Activated naive CD8-positive, alpha-beta T cell treated with anti-CD3 and anti-CD28 coated beads, Interleukin-2, amount 50 U/mL, for 24 hours (primary cell): ENCODE measurements at regions not wholly inside any gene's neighbourhood (a gene's known extent, or its start where the extent isn't known, plus 50 kb on each side); places are given as distances from the start of the nearest gene placed in this dataset.

Experiments
- ATAC-seq: fragments of 150-1000 bp; cut with Tn5 transposase; one replicate; pipeline ENCODE4 v1.10.0; 2021
- DNase-seq: peaks from one replicate; pipeline ENCODE4 v3.0.0; 2021
- H3K27ac Mint-ChIP-seq: one replicate; pipeline ENCODE4 v1.8.0; 2021; ENCODE audit warnings: mild to moderate bottlenecking, mixed read lengths
- H3K27me3 Mint-ChIP-seq: one replicate; pipeline ENCODE4 v1.8.0; 2021; ENCODE audit warnings: mixed read lengths
- H3K36me3 Mint-ChIP-seq: one replicate; pipeline ENCODE4 v1.8.0; 2021; ENCODE audit warnings: low read depth, mixed read lengths
- H3K4me1 Mint-ChIP-seq: one replicate; pipeline ENCODE4 v1.8.0; 2021; ENCODE audit warnings: mixed read lengths
- H3K4me3 Mint-ChIP-seq: one replicate; pipeline ENCODE4 v1.8.0; 2021; ENCODE audit warnings: mild to moderate bottlenecking, moderate library complexity, mixed read lengths
- H3K9me3 Mint-ChIP-seq: one replicate; pipeline ENCODE4 v1.8.0; 2021; ENCODE audit warnings: mixed read lengths

- H3K4me1 Mint-ChIP-seq, result no peaks in the 10 kb centered on the region
- ATAC-seq, result no peak
Observed at GRCh38 chr10:131685007-131685406, 215.8 kb upstream of the PPP2R2D start.

GRCh38 chr10:131685576-131685975 lies 215.2 kb upstream of the PPP2R2D start:
- no peak overlapping the region for H3K27ac Mint-ChIP-seq
- ATAC-seq, result no peak
- H3K4me1 Mint-ChIP-seq, result no peaks in the 10 kb centered on the region
- H3K4me3 Mint-ChIP-seq, result no peak overlapping the region
- H3K36me3 Mint-ChIP-seq, result no peaks in the 10 kb centered on the region
- peaks cover 4% of the 10 kb centered on the region for H3K27me3 Mint-ChIP-seq
- no peaks in the 10 kb centered on the region for H3K9me3 Mint-ChIP-seq
- DNase-seq, result no peak

More at GRCh38 chr10:131685007-131685406, 215.8 kb upstream of the PPP2R2D start:
- Mint-ChIP-seq H3K4me3 (no peak overlapping the region), H3K9me3 (no peaks in the 10 kb centered on the region), H3K27ac (no peak overlapping the region), H3K27me3 (no peaks in the 10 kb centered on the region), H3K36me3 (no peaks in the 10 kb centered on the region)
- no peak for DNase-seq

GRCh38 chr10:131686781-131687420 lies 213.9 kb upstream of the PPP2R2D start:
- H3K4me1 Mint-ChIP-seq, result no peaks in the 10 kb centered on the region

GRCh38 chr10:131688304-131688703 lies 212.5 kb upstream of the PPP2R2D start:
- H3K4me1 Mint-ChIP-seq, result no peaks in the 10 kb centered on the region
- DNase-seq, result no peak
- no peaks in the 10 kb centered on the region for H3K9me3 Mint-ChIP-seq
- no peak for ATAC-seq
- no peak overlapping the region for H3K27ac Mint-ChIP-seq
- H3K36me3 Mint-ChIP-seq, result no peaks in the 10 kb centered on the region
- H3K4me3 Mint-ChIP-seq, result no peak overlapping the region
- H3K27me3 Mint-ChIP-seq, result peaks cover 7% of the 10 kb centered on the region

More at GRCh38 chr10:131686781-131687420, 213.9 kb upstream of the PPP2R2D start:
- Mint-ChIP-seq H3K36me3 (no peaks in the 10 kb centered on the region), H3K9me3 (no peaks in the 10 kb centered on the region), H3K27ac (no peak overlapping the region), H3K27me3 (peaks cover 5% of the 10 kb centered on the region), H3K4me3 (no peak overlapping the region)
- DNase-seq (no peak), ATAC-seq (no peak)

GRCh38 chr10:131689016-131689415 lies 211.8 kb upstream of the PPP2R2D start:
- H3K4me3 Mint-ChIP-seq, result no peak overlapping the region
- DNase-seq, result no peak
- H3K36me3 Mint-ChIP-seq, result no peaks in the 10 kb centered on the region
- H3K4me1 Mint-ChIP-seq, result no peaks in the 10 kb centered on the region
- H3K9me3 Mint-ChIP-seq, result no peaks in the 10 kb centered on the region
- peaks cover 7% of the 10 kb centered on the region for H3K27me3 Mint-ChIP-seq
- no peak overlapping the region for H3K27ac Mint-ChIP-seq
- ATAC-seq, result no peak

GRCh38 chr10:131689486-131689885 lies 211.3 kb upstream of the PPP2R2D start:
- ATAC-seq, result peak; percentile 13
- Mint-ChIP-seq H3K4me3 (no peak overlapping the region), H3K27me3 (peaks cover 7% of the 10 kb centered on the region), H3K36me3 (no peaks in the 10 kb centered on the region), H3K27ac (no peak overlapping the region), H3K4me1 (no peaks in the 10 kb centered on the region), H3K9me3 (no peaks in the 10 kb centered on the region)
- DNase-seq, result no peak

- peaks cover 7% of the 10 kb centered on the region for H3K27me3 Mint-ChIP-seq
- H3K4me1 Mint-ChIP-seq, result no peaks in the 10 kb centered on the region
- no peaks in the 10 kb centered on the region for H3K9me3 Mint-ChIP-seq
- H3K36me3 Mint-ChIP-seq, result no peaks in the 10 kb centered on the region
- DNase-seq (no peak), ATAC-seq (no peak)
- H3K4me3 Mint-ChIP-seq, result no peak overlapping the region
- H3K27ac Mint-ChIP-seq, result no peak overlapping the region
Observed at GRCh38 chr10:131689954-131690757, 210.7 kb upstream of the PPP2R2D start.

- DNase-seq (no peak), ATAC-seq (no peak)
- no peaks in the 10 kb centered on the region for H3K36me3 Mint-ChIP-seq
- no peaks in the 10 kb centered on the region for H3K4me1 Mint-ChIP-seq
- no peak overlapping the region for H3K4me3 Mint-ChIP-seq
- H3K9me3 Mint-ChIP-seq, result no peaks in the 10 kb centered on the region
- H3K27me3 Mint-ChIP-seq, result peaks cover 7% of the 10 kb centered on the region
- no peak overlapping the region for H3K27ac Mint-ChIP-seq
Observed at GRCh38 chr10:131690805-131691239, 210.0 kb upstream of the PPP2R2D start.

- Mint-ChIP-seq H3K36me3 (no peaks in the 10 kb centered on the region), H3K27ac (no peak overlapping the region), H3K4me1 (no peaks in the 10 kb centered on the region), H3K9me3 (peaks cover 4% of the 10 kb centered on the region), H3K4me3 (no peak overlapping the region), H3K27me3 (peaks cover 7% of the 10 kb centered on the region)
- ATAC-seq, result no peak
- DNase-seq, result no peak
Observed at GRCh38 chr10:131691481-131692090, 209.2 kb upstream of the PPP2R2D start.

- Mint-ChIP-seq H3K36me3 (no peaks in the 10 kb centered on the region), H3K27ac (no peak overlapping the region), H3K4me3 (no peak overlapping the region), H3K27me3 (peaks cover 7% of the 10 kb centered on the region), H3K4me1 (no peaks in the 10 kb centered on the region), H3K9me3 (peaks cover 4% of the 10 kb centered on the region)
- DNase-seq (no peak), ATAC-seq (no peak)
Observed at GRCh38 chr10:131692176-131692575, 208.6 kb upstream of the PPP2R2D start.

- Mint-ChIP-seq H3K9me3 (peaks cover 4% of the 10 kb centered on the region), H3K4me1 (no peaks in the 10 kb centered on the region), H3K4me3 (no peak overlapping the region), H3K27me3 (peaks cover 7% of the 10 kb centered on the region), H3K27ac (no peak overlapping the region), H3K36me3 (no peaks in the 10 kb centered on the region)
- ATAC-seq, result no peak
- DNase-seq, result no peak
Observed at GRCh38 chr10:131692686-131693334, 208.0 kb upstream of the PPP2R2D start.

- Mint-ChIP-seq H3K4me3 (no peak overlapping the region), H3K27ac (no peak overlapping the region), H3K27me3 (peaks cover 7% of the 10 kb centered on the region), H3K4me1 (no peaks in the 10 kb centered on the region), H3K9me3 (peaks cover 4% of the 10 kb centered on the region), H3K36me3 (no peaks in the 10 kb centered on the region)
- no peak for DNase-seq
- ATAC-seq, result no peak
Observed at GRCh38 chr10:131693766-131694165, 207.0 kb upstream of the PPP2R2D start.

- no peaks in the 10 kb centered on the region for H3K36me3 Mint-ChIP-seq
- ATAC-seq, result no peak
- DNase-seq, result no peak
- peaks cover 7% of the 10 kb centered on the region for H3K27me3 Mint-ChIP-seq
- H3K4me1 Mint-ChIP-seq, result no peaks in the 10 kb centered on the region
- H3K4me3 Mint-ChIP-seq, result no peak overlapping the region
- H3K27ac Mint-ChIP-seq, result no peak overlapping the region
- peaks cover 4% of the 10 kb centered on the region for H3K9me3 Mint-ChIP-seq
Observed at GRCh38 chr10:131694168-131694780, 206.5 kb upstream of the PPP2R2D start.

- Mint-ChIP-seq H3K27ac (no peak overlapping the region), H3K36me3 (no peaks in the 10 kb centered on the region), H3K27me3 (peaks cover 7% of the 10 kb centered on the region), H3K4me1 (no peaks in the 10 kb centered on the region), H3K9me3 (peaks cover 4% of the 10 kb centered on the region), H3K4me3 (no peak overlapping the region)
- DNase-seq, result no peak
- ATAC-seq, result no peak
Observed at GRCh38 chr10:131694781-131695495, 205.9 kb upstream of the PPP2R2D start.
